NCI-H2227 treated with DMSO at 0.1 percent for 48 hours (cell line): ENCODE measurements at regions not wholly inside any gene's neighbourhood (a gene's known extent, or its start where the extent isn't known, plus 50 kb on each side); places are given as distances from the start of the nearest gene placed in this dataset.

Experiments used
- DNase-seq: peaks from one replicate; lab custom pipeline; 2025; lab: John Stamatoyannopoulos, UW

DNA sequence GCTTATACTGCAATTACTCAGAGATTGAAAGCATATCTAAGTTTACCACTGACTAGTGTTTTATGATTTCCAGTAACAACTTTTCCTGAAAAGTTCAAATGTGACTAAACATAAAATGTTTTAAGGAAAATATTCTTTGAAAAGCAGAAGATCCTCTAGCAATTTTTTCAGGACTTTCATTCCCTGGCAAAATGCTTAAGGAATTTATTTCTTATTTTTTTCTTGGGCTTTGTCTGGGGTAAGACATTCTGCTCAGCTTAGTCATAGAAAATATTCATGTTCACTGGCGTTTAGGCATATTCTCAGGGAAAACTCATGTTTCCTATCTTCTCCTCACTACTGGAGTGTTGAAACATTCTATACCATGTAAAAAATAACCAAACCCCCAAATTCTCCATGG lies 235.3 kb upstream of the CEP162 start:
- DNase-seq, result no peak

DNA sequence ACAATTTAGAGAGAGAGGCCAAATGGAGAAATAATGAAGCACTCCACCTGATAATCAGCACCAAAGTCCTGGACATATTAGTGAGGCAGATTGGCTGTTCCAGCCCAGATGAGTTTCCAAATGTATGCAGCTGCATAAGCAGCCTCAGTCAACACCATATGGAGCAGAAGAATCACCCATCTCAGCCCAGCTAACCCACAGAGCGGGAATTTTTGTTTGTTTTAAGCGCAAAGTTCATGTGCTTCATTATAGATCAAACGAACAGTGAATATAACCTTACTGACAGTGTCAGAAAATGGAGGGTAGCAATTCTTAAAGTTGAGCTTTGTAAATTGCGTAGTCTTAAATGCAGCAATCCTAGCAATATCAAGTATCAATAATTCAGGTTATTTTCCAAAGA lies 234.0 kb upstream of the CEP162 start:
- DNase-seq, result no peak

DNA sequence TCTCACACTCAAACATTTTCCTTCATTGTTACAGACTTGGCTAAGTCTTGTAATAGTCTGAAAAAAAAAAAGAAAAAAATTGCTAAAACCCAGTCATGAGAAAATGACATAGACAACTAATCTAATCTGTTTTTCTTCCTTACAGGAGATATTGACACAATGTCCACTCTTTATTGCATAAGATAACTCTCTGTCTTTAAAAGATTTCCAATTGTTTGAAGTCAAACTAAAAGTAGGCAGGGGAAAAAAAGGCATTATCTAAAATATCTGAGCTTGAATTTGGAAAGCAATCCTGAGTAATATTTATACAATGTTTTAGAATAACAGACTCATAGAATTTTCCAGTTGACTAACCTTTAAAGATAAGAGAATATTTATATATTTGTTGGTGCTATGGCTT lies 233.0 kb upstream of the CEP162 start:
- no peak for DNase-seq

DNA sequence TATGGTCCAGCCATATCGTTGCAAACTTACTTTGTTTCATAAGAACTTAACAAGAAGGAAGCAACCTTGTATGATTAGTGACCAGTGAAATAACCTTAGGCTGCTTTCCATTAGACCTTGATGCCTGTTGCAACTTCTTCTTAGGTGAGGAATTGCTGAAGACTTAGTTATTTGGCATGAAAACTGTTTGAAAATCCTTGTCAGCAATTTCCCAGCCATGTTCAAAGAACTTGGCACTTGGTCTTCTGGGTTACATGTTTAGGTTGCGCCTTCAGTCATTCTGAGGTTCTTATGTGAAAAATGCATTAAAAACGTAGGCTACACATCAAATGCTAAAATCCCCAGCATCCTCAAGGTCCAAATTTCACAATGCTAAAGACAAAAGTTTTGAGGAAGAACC lies 232.0 kb upstream of the CEP162 start:
- DNase-seq, result no peak

DNA sequence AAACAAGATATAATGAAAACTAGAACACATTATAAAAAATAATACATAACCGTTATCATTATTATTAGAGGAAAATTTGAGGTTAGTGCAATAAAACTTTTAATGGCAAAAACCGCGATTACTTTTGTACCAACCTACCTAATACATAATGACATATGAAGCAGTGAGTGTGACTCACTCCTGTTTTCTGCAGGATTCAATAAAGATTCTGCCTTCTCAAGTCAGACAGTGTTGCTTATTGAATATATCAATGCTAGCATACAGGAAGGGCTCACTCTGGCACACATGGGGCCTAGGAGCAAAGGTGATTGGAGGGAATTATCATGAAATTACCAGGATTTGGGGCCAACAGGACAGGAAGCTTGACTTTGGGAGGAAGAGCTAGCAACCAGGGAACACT lies 230.8 kb upstream of the CEP162 start:
- no peak for DNase-seq

DNA sequence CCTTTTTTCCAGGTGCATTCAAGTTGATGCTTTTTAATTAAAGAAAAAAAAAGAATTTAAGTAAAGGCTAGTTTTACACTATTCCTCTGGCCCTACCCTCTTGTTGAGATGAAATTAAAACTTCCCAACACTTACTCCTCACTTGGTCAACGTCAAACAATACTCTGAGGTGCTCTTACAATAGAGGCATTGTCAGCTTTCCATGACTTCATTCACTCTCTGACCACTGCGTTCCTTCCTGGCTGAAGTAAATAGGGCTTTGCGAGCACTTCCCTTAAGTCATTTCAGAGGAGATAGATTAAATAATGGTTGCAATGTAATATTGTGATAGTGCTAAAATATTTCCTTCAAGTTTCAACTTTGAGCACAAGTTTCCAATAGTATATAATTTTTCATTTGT lies 229.8 kb upstream of the CEP162 start:
- DNase-seq, result no peak

DNA sequence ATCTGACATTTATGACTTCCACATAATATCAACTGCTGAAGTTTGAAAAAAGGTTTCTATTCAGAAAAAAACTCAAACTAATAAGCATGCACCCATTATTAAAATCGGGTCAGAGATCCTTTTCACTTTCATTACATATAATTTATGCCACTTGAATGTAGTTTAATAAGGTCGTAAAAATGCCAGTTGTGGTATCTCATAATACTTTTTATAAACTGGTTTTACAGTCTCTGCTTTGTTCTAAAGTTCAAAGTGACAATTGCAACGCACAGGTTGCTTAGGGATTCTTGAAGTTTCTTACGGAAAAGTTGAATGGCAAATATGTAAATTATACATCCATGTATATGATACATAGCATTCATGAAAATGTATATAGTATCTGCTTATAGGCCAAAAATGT lies 229.4 kb upstream of the CEP162 start:
- DNase-seq, result no peak

DNA sequence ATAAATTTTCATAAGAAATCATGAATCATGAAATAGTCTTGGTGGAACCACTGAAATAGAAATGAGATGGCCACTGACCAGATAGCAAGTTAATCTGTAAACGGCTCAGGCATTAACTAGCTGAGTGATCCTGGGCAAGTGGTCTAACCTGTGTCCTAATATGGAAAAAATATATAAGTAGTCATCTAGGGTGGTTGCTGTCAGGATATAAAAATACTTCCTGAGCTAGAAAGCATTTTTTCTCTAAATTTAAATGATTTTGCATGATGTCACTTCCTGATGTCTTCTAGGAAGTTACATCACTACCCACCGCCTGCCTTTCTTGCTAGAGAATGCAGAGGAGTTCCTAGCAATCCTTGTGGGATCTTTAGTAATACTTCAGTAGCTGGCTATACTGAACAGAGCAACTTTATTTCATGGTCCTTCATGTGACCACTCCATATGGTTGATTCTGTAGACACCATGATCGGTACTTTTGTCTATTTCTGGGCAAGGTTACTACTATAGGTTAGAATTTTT lies 228.1 kb upstream of the CEP162 start:
- DNase-seq, result no peak

DNA sequence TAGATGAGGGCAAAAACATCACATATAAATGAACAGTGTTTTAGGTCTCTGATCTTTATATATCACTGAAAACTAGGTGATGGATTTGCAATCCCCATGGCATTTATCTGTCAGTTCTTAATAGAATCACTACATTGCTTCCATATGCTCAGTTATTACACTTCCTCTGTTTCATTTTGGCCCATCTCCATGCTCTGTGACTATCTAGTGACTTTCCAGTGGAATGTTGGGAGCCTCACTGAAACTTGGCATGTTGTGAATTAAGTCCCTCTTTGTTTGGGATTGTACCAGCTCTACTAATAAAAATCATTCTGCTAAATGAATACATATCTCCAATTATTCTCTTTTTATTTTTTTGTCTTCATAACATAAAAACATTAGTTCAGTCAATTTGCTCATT lies 226.1 kb upstream of the CEP162 start:
- DNase-seq, result no peak

DNA sequence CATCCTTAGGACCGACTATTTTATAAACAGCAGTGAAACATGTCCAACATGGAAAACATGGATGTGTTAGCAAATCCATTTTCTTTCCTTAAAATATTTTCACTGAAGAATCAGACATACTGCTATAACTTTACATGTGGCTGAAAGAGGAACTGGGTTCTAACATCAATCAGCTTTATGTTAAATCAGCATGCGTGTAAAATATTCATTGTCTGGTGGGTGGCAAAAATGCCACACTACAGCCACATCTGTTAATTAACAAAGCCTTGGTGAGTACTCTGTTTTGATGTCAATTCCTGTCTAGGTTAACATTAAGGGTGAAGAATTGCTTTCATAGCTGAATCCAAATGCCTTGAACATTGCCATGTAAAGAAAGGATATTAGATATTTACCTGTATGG lies 222.6 kb upstream of the CEP162 start:
- DNase-seq, result no peak

DNA sequence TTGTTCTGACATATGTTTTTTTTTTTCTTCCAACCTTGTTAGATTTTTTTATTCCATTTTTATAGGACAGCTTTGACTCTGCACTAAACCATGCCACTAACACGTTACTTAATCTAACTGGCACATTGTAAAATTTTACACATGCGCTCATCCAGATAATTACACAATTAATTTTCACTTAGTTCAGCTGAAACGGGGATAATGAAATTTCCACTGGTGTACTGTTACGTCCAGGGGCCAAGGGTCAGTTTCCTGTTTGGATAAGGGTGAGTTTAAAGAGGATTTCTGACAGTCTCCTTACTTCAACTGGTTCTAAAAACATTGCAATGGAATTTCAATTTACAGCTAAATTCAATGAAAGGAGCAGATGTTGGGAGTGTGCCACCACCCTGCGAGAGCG lies 221.8 kb upstream of the CEP162 start:
- no peak for DNase-seq

DNA sequence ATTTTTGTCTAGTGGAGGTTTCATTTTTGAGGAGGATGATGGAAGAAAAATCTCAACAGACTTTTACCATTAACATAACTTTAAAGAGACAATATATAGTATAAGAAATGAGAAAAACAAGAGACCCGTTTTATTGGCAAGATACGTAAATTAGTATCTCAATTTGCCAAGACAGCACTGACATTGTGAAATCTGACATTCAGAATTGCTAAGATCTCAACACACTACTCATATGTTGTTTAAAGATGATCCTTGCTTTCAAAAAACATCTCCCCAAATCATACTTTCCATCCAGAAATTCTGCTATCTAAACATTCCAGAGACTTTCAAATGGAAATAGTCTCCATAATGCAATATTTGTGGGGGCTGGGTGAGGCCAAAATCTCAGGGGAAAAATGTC lies 220.9 kb upstream of the CEP162 start:
- no peak for DNase-seq

DNA sequence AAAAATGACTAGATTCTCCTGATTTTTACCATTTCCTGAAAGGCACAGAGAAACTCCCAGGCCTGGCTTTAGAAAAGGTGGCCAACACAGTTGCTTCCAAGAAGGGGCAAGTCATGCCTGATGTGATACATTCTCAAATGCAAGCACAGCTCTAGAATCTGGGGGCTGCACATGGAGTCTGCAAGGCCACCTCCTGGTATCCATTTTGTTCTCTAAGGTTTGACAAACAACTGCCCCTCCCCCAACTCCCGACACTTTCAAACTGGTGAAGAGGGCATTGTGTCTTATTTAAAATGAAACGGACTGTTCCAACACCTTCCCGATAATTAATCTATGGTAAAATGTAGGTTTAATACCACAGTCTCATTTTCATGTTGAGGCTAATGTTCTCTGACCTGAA lies 220.2 kb upstream of the CEP162 start:
- peak; percentile 4 for DNase-seq

DNA sequence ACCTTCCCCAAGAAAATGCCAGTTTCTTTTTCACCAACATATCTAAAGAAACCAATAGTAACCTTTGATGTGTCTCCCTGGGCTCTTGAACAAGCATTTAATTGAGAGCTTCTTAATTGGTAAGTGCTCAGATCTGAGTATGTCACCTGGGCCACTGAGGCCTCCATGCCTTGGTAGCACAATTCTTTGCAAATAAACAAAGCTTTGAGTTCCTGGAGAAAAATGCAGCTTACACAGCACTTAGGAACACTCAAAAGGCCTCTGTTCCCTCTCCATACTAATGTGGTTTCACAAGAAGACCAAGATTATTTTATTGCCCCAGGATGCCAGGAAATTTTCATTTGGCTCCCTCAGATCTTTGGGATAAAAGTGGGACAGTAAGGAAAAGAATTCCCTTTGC lies 217.6 kb upstream of the CEP162 start:
- DNase-seq, result no peak

DNA sequence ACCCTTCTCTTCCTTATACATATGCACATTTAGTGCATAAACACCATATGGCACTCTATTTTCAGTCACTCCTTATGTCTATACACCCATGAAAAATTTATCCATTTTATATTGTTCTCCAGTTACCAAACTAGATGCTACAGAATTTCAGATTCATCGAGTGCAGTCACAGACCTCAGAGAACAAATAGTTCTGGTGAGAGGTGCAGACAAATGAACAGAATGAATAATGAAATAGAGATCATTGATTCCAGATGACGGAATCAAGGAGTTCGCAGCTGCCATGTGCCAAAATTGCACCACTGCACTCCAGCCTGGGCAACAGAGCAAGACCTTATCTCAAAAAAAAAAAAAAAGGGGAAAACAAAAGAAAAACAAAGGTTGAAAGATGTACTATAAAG lies 214.8 kb upstream of the CEP162 start:
- DNase-seq, result no peak

DNA sequence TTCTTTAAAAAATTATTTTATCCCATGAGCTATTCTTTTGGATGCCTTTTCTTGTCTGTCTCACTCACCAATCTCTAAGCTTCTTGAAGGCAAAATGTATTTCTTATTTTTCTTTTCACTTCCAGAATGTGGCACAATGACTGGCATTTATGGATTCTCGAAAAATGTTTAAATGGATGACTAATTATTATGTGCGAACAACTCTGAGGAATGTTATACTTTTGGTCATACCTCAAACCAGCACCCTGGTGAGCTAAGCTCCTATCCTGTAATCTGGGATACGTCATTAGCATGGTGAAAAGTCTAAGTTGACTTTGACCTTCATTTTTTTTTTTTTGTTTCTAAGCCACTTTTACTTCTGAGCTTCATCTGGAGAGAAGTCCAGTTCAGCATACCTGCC lies 214.0 kb upstream of the CEP162 start:
- DNase-seq, result no peak

DNA sequence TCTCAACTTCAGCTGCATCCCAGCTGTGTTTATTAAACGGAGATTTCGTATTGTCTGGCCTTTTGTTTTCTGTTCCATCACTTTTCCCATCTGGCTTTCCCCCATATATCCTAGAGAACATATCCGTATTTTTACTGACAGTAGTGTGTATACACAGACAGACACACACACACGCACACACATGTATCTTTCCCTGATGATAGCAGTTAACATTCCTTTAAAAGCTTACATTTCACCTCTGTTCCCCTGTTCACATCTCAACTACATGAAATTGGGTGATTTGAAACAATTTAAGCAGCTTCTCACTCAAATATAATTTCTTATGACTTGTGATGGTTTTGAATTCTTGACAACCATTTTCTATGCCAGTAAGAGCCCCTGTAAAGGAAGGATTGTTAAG lies 207.1 kb upstream of the CEP162 start:
- DNase-seq, result no peak

DNA sequence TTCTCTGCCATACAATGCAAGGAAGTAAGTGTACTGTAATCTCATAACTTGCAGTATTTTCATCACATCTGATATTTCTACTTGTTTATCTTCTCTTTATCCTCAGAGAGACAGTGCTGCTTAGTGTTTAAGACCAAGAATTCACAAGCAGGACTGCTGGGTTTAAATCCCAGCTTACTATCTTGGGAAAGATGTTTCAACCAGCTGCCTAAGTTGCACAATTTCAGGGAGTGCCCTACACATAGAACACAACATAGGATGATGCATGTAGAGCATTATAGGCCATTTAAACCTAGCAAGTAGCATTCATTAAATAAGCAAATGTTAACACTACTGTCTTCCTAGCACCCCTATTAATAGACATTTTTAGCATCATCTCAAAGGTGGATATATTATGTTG lies 205.2 kb upstream of the CEP162 start:
- DNase-seq, result no peak

DNA sequence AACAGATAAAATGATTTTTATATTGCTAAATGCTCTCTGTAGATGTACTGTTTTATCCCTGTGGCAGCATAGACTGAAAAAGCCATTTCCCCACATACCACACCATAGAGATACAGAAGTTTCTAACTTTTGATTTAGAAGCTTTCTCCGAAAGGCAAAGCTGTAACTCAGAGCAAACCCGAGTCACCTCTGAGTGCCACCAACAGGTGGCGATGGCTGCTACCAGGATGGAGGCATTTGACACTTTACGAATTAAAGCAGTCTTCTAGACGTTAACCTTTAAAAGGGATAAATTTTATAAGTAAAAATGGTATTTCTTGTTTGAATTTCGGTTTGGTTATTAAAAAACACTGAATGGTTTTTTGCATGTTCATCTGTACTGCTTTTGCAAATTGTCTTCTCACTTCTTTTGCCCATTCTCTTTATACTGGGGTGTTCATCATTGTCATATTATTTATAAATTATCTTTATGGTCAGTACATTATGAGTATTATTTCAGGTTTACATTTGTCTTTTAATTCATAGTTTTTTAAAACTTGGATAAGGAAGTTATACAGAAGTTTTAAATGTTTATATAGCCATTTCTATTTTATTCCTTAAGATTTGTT lies 201.0 kb upstream of the CEP162 start:
- peak; percentile 12 for DNase-seq

DNA sequence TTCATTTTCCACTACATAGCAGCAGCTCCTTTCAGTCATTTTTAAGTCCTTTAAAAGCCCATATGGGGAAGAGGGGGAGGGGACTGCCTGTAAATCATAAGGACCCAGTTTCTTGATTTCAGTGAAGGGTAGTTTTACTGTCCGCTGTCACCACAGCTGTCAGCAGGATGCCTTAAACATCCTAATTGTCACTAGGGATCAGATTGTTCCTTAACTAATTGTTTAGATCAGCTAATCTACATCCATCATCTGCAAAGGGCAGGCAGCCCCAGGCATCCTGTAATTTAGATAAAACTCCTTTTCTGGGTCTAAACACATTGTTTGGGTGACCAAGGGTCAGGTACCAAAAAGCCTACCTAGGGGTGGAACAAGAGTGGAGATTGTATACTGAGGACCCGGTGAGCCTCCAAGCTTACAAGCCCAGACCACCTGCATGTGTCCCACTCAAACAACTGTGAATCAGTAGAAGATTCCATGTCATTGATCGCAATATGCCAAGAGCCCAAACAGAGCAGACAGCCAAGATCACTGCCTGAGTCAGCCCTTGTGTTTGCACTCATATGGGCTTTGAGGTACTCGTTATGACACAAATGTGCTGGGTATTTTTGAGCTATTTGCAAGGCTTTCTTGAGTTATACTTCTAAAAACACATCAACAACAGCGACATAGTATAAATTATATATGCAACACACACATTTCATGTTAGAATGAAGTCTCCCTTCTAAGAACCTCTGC lies 198.7 kb upstream of the CEP162 start:
- DNase-seq, result peak; percentile 78

DNA sequence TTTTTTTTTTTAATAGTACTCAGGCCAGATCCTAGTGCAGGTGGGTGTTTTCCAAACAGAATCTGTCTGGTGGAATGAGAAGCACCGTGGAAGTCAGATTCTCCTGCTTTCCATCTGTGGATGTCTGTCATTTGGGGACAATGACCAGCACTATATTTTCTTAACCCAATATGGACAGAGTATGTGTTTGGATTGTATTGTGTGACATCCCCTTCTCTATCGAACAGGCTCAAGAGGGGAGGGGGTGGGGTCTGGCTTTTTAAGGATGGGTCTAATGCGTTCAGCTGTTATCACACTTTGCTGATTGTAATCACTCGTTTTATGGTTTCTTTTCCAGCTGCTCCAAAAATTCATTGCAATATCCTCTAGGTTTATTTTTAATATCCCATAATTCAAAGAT lies 197.5 kb upstream of the CEP162 start:
- peak; percentile 33 for DNase-seq

DNA sequence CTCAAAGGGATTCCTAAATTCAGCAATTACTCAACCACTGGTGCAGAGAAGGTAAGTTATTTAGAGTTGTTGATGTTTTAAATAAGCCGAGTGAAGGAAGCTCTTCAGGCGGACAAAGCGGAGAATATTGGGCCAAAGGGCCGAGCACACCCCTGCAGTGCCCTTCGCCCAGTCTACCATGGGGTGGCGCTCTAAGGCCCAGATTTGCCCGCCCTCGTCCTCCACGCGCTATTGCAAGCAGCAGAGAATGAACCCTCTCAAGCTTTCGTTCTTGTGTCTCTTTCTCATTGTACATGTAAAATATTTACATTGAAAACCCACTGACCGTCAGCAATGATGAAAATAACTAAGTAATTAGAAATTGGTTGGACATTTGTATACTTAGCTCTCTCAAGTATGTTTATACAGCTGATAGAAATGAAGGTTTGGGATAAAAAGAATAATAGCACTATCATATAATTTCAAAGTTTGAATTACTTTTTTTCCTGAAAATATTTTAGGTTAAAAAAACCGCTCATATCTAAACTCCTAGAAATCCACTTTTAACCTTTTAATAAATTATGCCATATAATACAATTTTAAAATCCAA lies 195.0 kb upstream of the CEP162 start:
- peak; percentile 67 for DNase-seq

DNA sequence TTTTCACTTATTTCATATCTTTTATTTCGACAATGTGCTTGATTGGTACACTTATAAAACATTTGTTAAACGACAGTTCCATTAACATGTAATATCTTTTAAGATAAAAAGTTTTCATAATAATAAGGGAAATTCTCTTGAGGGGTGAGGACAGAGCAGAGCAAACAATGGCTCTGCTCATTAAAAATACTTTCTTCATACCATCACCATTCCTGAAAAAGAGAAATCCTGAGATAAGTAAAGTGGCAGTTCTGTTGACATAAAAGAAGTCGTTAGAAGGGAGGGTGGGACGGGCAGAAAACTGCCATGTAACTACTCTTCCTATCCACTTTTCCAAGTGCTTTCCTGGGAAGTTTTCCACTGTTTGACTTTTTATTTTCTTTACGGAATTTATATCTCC lies 193.6 kb upstream of the CEP162 start:
- no peak for DNase-seq

DNA sequence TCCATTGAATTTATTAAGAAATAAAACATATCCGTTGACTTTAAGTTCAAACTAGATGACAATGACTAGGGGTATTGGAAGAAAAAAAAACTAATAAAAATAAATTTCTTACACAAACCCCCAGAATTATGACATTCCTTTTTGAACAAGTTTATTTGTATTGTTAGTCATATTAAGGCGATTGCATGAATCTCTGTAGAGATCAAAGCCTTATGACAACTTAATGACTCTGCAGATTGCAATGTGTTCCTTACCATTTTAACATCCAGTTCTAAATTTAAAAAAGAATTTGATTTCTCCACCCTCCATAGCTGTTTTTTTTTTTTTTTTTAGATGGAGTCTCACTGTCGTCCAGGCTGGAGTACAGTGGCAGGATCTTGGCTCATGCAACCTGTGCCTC lies 189.8 kb upstream of the CEP162 start:
- no peak for DNase-seq
